K562 (cell line): ENCODE measurements at regions not wholly inside any gene's neighbourhood (a gene's known extent, or its start where the extent isn't known, plus 50 kb on each side); places are given as distances from the start of the nearest gene placed in this dataset.

Source experiments
- ATAC-seq: fragments of 200-7000 bp; cut with Tn5 transposase; 3 replicates; pipeline ENCODE4 v1.9.1; 2020; ENCODE audit warnings: moderate library complexity
- BruUV-seq: library from RNA; stranded (reverse); fragments of 400-500 nt; replicated peaks from 2 replicates; lab custom pipeline; 2021; lab: Mats Ljungman, UMichigan
- CTCF ChIA-PET: fragments of 300-600 bp; formaldehyde crosslinking; extraction: SDS; loops from one replicate; lab custom pipeline; 2021; ENCODE audit warnings: low intra/inter-chr PET ratio; lab: Yijun Ruan, JAX
- POLR2A ChIA-PET: fragments of 300-600, 350-650 bp; sonication (Branson Sonifier 250); formaldehyde crosslinking; extraction: SDS; loops from one replicate; lab custom pipeline; 2021; ENCODE audit warnings: antibody characterized with exemption, inconsistent platforms; lab: Yijun Ruan, JAX
- DNase-seq, 4 experiments: peaks; one replicate each; pipeline versions ENCODE4 v3.0.0 to v3.0.0-alpha.2; 2011 to 2018; ENCODE audit warnings: low spot score in 3 of 4, mixed read lengths in 3 of 4; ENCODE audit errors: extremely low read depth in 1 of 4
- FAIRE-seq: peaks from 2 replicates; lab custom pipeline; 2011; peaks lifted over from hg19 to GRCh38; lab: Jason Lieb, UNC
- H2AFZ ChIP-seq: 2 replicates; pipeline ENCODE4 v1.6.0; 2011; ENCODE audit warnings: low read depth, low read length, control low read depth, inconsistent platforms
- H3K27ac ChIP-seq: fragments of 200-600 bp; 3 replicates; pipeline ENCODE4 v1.8.0; 2011; ENCODE audit warnings: low read depth, mild to moderate bottlenecking, control low read depth, inconsistent platforms, low read length, moderate library complexity, mixed read lengths; ENCODE audit errors: extremely low read depth
- H3K27me3 ChIP-seq, 2 experiments: fragments of 300-600 bp in 1 of 2; 2 replicates in 1 of 2; 3 replicates in 1 of 2; pipeline versions ENCODE4 v1.6.0 to v1.8.0; 2011; ENCODE audit warnings: inconsistent platforms in 2 of 2, low read length in 2 of 2, mild to moderate bottlenecking in 1 of 2, mixed read lengths in 1 of 2, moderate library complexity in 1 of 2; ENCODE audit not compliant: control insufficient read depth in 2 of 2, insufficient read depth in 2 of 2
- H3K36me3 ChIP-seq: fragments of 300-600 bp; 3 replicates; pipeline ENCODE4 v1.8.0; 2011; ENCODE audit warnings: mild to moderate bottlenecking, low read length, inconsistent platforms; ENCODE audit not compliant: control insufficient read depth, insufficient read depth
- H3K4me1 ChIP-seq, 2 experiments: fragments of 200-600 bp in 1 of 2; replicated peaks in 1 of 2; 2 replicates in 1 of 2; 3 replicates in 1 of 2; pipeline versions ENCODE4 v1.5.1 to v1.8.0; 2011; ENCODE audit warnings: inconsistent platforms in 2 of 2, low read length in 2 of 2, mild to moderate bottlenecking in 1 of 2, mixed read lengths in 1 of 2, moderate library complexity in 1 of 2; ENCODE audit not compliant: control insufficient read depth in 2 of 2, insufficient read depth in 2 of 2
- H3K4me2 ChIP-seq: 2 replicates; pipeline ENCODE4 v1.6.1; 2011; ENCODE audit warnings: low read length, control low read depth, inconsistent platforms, mixed read lengths; ENCODE audit not compliant: insufficient read depth
- H3K4me3 ChIP-seq: fragments of 200-600 bp; sonication (generic), shearing (Covaris generic); 2 replicates; pipeline ENCODE4 v1.5.1; 2016; ENCODE audit warnings: control low read depth, inconsistent platforms
- H3K79me2 ChIP-seq: fragments of 200-600 bp; 3 replicates; pipeline ENCODE4 v1.8.0; 2011; ENCODE audit warnings: low read length, inconsistent platforms; ENCODE audit not compliant: control insufficient read depth, insufficient read depth
- H3K9ac ChIP-seq, 2 experiments: 2 replicates each; pipeline versions ENCODE4 v1.6.0 to v1.6.1; 2011; ENCODE audit warnings: low read depth in 2 of 2, low read length in 2 of 2, control low read depth in 1 of 2, inconsistent platforms in 1 of 2, mild to moderate bottlenecking in 1 of 2, mixed read lengths in 1 of 2; ENCODE audit not compliant: insufficient read depth in 1 of 2
- H3K9me1 ChIP-seq: one replicate; pipeline ENCODE4 v1.6.0; 2011; ENCODE audit warnings: inconsistent platforms, mild to moderate bottlenecking, low read length, moderate library complexity; ENCODE audit not compliant: control insufficient read depth, insufficient read depth
- H3K9me3 ChIP-seq: replicated peaks from 2 replicates; pipeline ENCODE4 v1.5.1; 2011; ENCODE audit warnings: low read depth, low read length, inconsistent platforms; ENCODE audit not compliant: control insufficient read depth, insufficient read depth
- H4K20me1 ChIP-seq: replicated peaks from 2 replicates; pipeline ENCODE4 v1.6.1; 2011; ENCODE audit warnings: low read length, inconsistent platforms, mixed read lengths; ENCODE audit not compliant: control insufficient read depth, insufficient read depth
- ELF4 ChIP-seq: fragments of 450-650 bp; formaldehyde crosslinking; IDR thresholded peaks from 2 replicates; pipeline ENCODE4 v1.4.0; 2022; ENCODE audit warnings: missing genetic modification characterization
- HMGXB4 ChIP-seq: sonication (generic); formaldehyde crosslinking; IDR thresholded peaks from 2 replicates; pipeline ENCODE4 v1.8.1; 2023; ENCODE audit warnings: mild to moderate bottlenecking, missing genetic modification reagents
- HOMEZ ChIP-seq: fragments of 250-450 bp; sonication (Bioruptor Pico); IDR thresholded peaks from 2 replicates; pipeline ENCODE4 v1.4.0; 2020; ENCODE audit warnings: mild to moderate bottlenecking, moderate library complexity
- HSF4 ChIP-seq: fragments of 250-450 bp; sonication (Bioruptor Pico); IDR thresholded peaks from 2 replicates; pipeline ENCODE4 v2.1.2; 2022; ENCODE audit warnings: mild to moderate bottlenecking, moderate library complexity, borderline replicate concordance
- NCOA1 ChIP-seq: fragments of 450-650 bp; IDR thresholded peaks from 2 replicates; pipeline ENCODE4 v1.6.1; 2016; ENCODE audit warnings: low read depth
- NCOA6 ChIP-seq: fragments of 450-650 bp; IDR thresholded peaks from 2 replicates; pipeline ENCODE4 v1.6.1; 2017; ENCODE audit warnings: mild to moderate bottlenecking
- PKNOX1 ChIP-seq: fragments of 450-650 bp; IDR thresholded peaks from 2 replicates; pipeline ENCODE4 v1.6.1; 2016
- POLR2H ChIP-seq: IDR thresholded peaks from 2 replicates; pipeline ENCODE4 v1.6.1; 2016; ENCODE audit warnings: missing genetic modification characterization, low read depth, mild to moderate bottlenecking, control low read depth, missing compliant biosample characterization, moderate library complexity
- PURB ChIP-seq: sonication (generic); formaldehyde crosslinking; IDR thresholded peaks from 2 replicates; pipeline ENCODE4 v1.9.0; 2021; ENCODE audit warnings: low read depth, mild to moderate bottlenecking, missing genetic modification reagents
- SMARCC2 ChIP-seq: fragments of 450-650 bp; IDR thresholded peaks from 2 replicates; pipeline ENCODE4 v1.6.1; 2017; ENCODE audit warnings: antibody characterized with exemption, moderate library complexity, mild to moderate bottlenecking, low read depth
- USF2 ChIP-seq: sonication (generic); formaldehyde crosslinking; IDR thresholded peaks from 2 replicates; pipeline ENCODE4 v1.5.0; 2020; ENCODE audit warnings: missing genetic modification reagents
- ZBTB33 ChIP-seq: sonication (generic); formaldehyde crosslinking; IDR thresholded peaks from 2 replicates; pipeline ENCODE4 v1.8.1; 2023; ENCODE audit warnings: mild to moderate bottlenecking, missing genetic modification reagents
- ZNF143 ChIP-seq: sonication (generic); formaldehyde crosslinking; IDR thresholded peaks from 2 replicates; pipeline ENCODE4 v1.9.0; 2022; ENCODE audit warnings: mild to moderate bottlenecking, missing genetic modification reagents
- ZNF197 ChIP-seq: fragments of 200-800 bp; sonication (Bioruptor generic); IDR thresholded peaks from 2 replicates; pipeline ENCODE4 v1.6.1; 2016; ENCODE audit warnings: low read depth, missing genetic modification characterization, missing compliant biosample characterization
- ZNF311 ChIP-seq: fragments of 250-450 bp; sonication (Bioruptor Pico); IDR thresholded peaks from 2 replicates; pipeline ENCODE4 v1.4.0; 2020; ENCODE audit warnings: mild to moderate bottlenecking, moderate library complexity
- ZNF354B ChIP-seq: fragments of 250-450 bp; sonication (Bioruptor Pico); IDR thresholded peaks from 2 replicates; pipeline ENCODE4 v1.4.0; 2020
- ZNF551 ChIP-seq: fragments of 250-450 bp; sonication (Bioruptor Pico); IDR thresholded peaks from 2 replicates; pipeline ENCODE4 v1.5.0; 2021; ENCODE audit warnings: mild to moderate bottlenecking, moderate library complexity
- WGBS: fragments of 100-300 bp; shearing (Covaris generic); methylation state at CpG from one replicate; pipeline ENCODE4 v1.1.6; 2016; ENCODE audit warnings: low coverage, mixed read lengths; ENCODE audit not compliant: insufficient coverage; ENCODE audit errors: missing lambda C conversion rate; 5-methylcytosine and 5-hydroxymethylcytosine counted together
- in situ Hi-C: fragments of 300-500 bp; cut with MboI; formaldehyde crosslinking; loops from 4 replicates; pipeline ENCODE4 v1.15.0; 2018; ENCODE audit warnings: inconsistent platforms, mixed read lengths
- intact Hi-C: fragments of 100-400 bp; cut with micrococcal nuclease; formaldehyde crosslinking; loops from 2 replicates; pipeline ENCODE4 v1.14.2; 2022

- TF ChIP-seq HOMEZ (CRISPR knock-in tag) (no peak), ZNF143 (CRISPR knock-in tag) (no peak), ZNF354B (no peak), HMGXB4 (CRISPR knock-in tag) (no peak), POLR2H (tag) (no peak), ZNF311 (no peak), NCOA1 (no peak), PURB (CRISPR knock-in tag) (no peak)
Observed at GRCh38 chr16:48481772-48482171, 96.6 kb upstream of the SIAH1 start (continued).

- intact Hi-C loops, result no loop called here
- Histone ChIP-seq H4K20me1 (no peaks in the 10 kb centered on the region), H3K36me3 (no peaks in the 10 kb centered on the region), H3K4me3 (no peak overlapping the region), H3K9me3 (no peaks in the 10 kb centered on the region), H3K9ac (no peak overlapping the region), H3K9me1 (no peaks in the 10 kb centered on the region), H3K4me2 (no peak overlapping the region), H3K27me3 (peaks cover 0 to 3% of the 10 kb centered on the region in 2 experiments; a peak in 1 of 5 replicates), H3K79me2 (no peaks in the 10 kb centered on the region), H3K27ac (no peak overlapping the region), H3K4me1 (no peaks in the 10 kb centered on the region), H2AFZ (no peak overlapping the region)
- BruUV-seq, result no TSS peak
- ChIA-PET CTCF (no interaction called here), POLR2A (no interaction called here)
- in situ Hi-C loops, result no loop called here
- FAIRE-seq (no peak), DNase-seq (no peak), ATAC-seq (no peak)
- 0% methylated on average over 1 of the region's 1 CpG for WGBS
- TF ChIP-seq HSF4 (CRISPR knock-in tag) (no peak), NCOA6 (no peak), ZBTB33 (CRISPR knock-in tag) (no peak), ZNF197 (CRISPR knock-in tag) (no peak), ZNF551 (CRISPR knock-in tag) (no peak), ELF4 (no peak), PKNOX1 (no peak), SMARCC2 (no peak), USF2 (CRISPR knock-in tag) (no peak)
Observed at GRCh38 chr16:48481211-48481610, 96.0 kb upstream of the SIAH1 start.
